Stomach (tissue), 8 donors: ENCODE measurements at regions not wholly inside any gene's neighbourhood (a gene's known extent, or its start where the extent isn't known, plus 50 kb on each side); places are given as distances from the start of the nearest gene placed in this dataset.

ENCODE experiments used
- DNase-seq, 2 donors: peaks; one replicate each; pipeline versions ENCODE4 v3.0.0 to v3.0.0-alpha.2; 2013 to 2019
- H3K27ac ChIP-seq, 5 donors: fragments of 200-600 bp in 4 of 5; sonication (generic) in 4 of 5; one replicate each; pipeline ENCODE4 v1.5.1; 2013 to 2019; ENCODE audit warnings: mild to moderate bottlenecking in 1 of 5, moderate library complexity in 1 of 5
- H3K27me3 ChIP-seq, 3 donors: fragments of 200-600 bp; sonication (generic); one replicate each; pipeline ENCODE4 v1.5.1; 2017 to 2019; ENCODE audit warnings: mixed run types in 1 of 3
- H3K36me3 ChIP-seq, 4 donors: fragments of 200-600 bp; sonication (generic); 1 replicate in 3 of 4; 2 replicates in 1 of 4; pipeline ENCODE4 v1.5.1; 2016 to 2019
- H3K4me1 ChIP-seq, 4 donors: fragments of 200-600 bp; sonication (generic); one replicate each; pipeline ENCODE4 v1.5.1; 2016 to 2019
- H3K4me3 ChIP-seq, 4 donors: fragments of 200-600 bp; sonication (generic) in 3 of 4; one replicate each; pipeline ENCODE4 v1.5.1; 2016 to 2019; ENCODE audit warnings: mild to moderate bottlenecking in 1 of 4
- H3K9me3 ChIP-seq, 4 donors: fragments of 200-600 bp; sonication (generic); one replicate each; pipeline ENCODE4 v1.5.1; 2016 to 2019
- EP300 ChIP-seq: sonication (generic); formaldehyde crosslinking; IDR thresholded peaks from one replicate; pipeline ENCODE4 v1.6.1; 2017; ENCODE audit warnings: antibody characterized with exemption
- POLR2A ChIP-seq, 4 donors: fragments of 450-650 bp; IDR thresholded peaks; one replicate each; pipeline ENCODE4 v1.6.1; 2016; ENCODE audit warnings: antibody characterized with exemption in 4 of 4, control low read depth in 2 of 4, mild to moderate bottlenecking in 1 of 4, moderate library complexity in 1 of 4
- POLR2AphosphoS5 ChIP-seq, 3 donors: sonication (generic); formaldehyde crosslinking; IDR thresholded peaks; one replicate each; pipeline ENCODE4 v1.6.1; 2016; ENCODE audit warnings: antibody characterized with exemption in 3 of 3
- whole genome bisulfite sequencing, 5 donors: extraction: QIAGEN DNeasy Blood & Tissue Kit in 3 of 5; methylation state at CpG; one replicate each; pipeline versions ENCODE4 v1.1.5 to v1.1.7; 2013 to 2018; 5-methylcytosine and 5-hydroxymethylcytosine counted together
- intact Hi-C: fragments of 100-400 bp; cut with DNase I; formaldehyde crosslinking; loops from one replicate; pipeline ENCODE4 v1.15.1; 2023; ENCODE audit warnings: low total_unique reads
- TF ChIP-seq, protein P1 (sequence below), 7 experiments: fragments of 450-650 bp in 4 of 7; fragments of 200-600 bp in 3 of 7; sonication (generic) in 3 of 7; IDR thresholded peaks; one replicate each; pipeline ENCODE4 v1.5.1; 2016 to 2019; ENCODE audit warnings: antibody characterized with exemption in 7 of 7, control low read depth in 2 of 7, mild to moderate bottlenecking in 1 of 7
- donor health status: healthy with polysubstance abuse.
- donor health status: Bipolar disorder and iron deficiency.
- donor health status: healthy.

DNA sequence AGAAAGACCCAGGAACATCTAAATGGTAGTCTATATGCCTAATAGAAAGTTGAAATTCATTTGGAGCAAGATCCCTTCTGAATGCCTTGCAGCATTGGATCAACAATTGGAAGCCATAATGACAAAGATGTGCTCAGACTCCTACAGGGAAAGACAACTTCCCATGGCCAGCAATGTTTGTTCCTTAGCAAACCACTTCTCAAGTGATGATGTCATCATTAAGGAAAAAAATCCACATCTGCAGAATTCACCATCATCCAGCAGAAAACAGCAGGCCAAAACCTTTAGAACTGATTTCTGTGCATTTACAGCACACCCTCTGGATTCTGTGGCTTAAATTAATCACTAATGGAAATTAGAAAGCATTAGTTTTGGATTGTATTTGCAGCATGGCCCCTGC, 82.4 kb upstream of the ZIC3 start:
- intact Hi-C loops: no loop called here
- TF ChIP-seq, protein P1, sequence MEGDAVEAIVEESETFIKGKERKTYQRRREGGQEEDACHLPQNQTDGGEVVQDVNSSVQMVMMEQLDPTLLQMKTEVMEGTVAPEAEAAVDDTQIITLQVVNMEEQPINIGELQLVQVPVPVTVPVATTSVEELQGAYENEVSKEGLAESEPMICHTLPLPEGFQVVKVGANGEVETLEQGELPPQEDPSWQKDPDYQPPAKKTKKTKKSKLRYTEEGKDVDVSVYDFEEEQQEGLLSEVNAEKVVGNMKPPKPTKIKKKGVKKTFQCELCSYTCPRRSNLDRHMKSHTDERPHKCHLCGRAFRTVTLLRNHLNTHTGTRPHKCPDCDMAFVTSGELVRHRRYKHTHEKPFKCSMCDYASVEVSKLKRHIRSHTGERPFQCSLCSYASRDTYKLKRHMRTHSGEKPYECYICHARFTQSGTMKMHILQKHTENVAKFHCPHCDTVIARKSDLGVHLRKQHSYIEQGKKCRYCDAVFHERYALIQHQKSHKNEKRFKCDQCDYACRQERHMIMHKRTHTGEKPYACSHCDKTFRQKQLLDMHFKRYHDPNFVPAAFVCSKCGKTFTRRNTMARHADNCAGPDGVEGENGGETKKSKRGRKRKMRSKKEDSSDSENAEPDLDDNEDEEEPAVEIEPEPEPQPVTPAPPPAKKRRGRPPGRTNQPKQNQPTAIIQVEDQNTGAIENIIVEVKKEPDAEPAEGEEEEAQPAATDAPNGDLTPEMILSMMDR (IDR thresholded peaks at IDR 0.05): no peak
- TF ChIP-seq POLR2AphosphoS5 (IDR thresholded peaks at IDR 0.05): no peak
- TF ChIP-seq POLR2A (IDR thresholded peaks at IDR 0.05): no peak
- TF ChIP-seq EP300: no peak
- Histone ChIP-seq H3K27me3 (no peaks in the 10 kb centered on the region), H3K4me1 (no peaks in the 10 kb centered on the region), H3K4me3 (no peak overlapping the region), H3K27ac (no peak overlapping the region), H3K9me3 (no peaks in the 10 kb centered on the region), H3K36me3 (no peaks in the 10 kb centered on the region)
- DNase-seq: no peak

DNA sequence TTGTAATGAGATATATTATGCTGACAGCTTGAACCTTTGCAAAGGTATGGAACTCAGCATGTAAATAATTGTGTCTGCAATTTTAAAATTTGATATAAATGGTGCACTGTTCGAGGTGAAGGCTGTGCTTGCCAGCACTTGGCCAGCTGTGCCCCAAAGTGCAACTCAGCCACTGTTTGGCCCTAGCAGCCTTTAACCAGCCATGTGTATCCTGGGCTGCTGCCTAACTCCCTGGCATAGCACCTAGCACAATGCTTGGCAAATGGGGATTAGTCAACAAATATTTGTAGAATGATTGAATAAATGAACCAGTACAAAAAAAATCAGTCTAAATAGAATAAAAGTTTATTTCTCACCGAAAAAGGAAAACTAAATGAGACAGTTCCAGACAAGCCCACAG, 83.8 kb upstream of the ZIC3 start:
- Histone ChIP-seq H3K36me3 (no peaks in the 10 kb centered on the region), H3K9me3 (no peaks in the 10 kb centered on the region), H3K27me3 (no peaks in the 10 kb centered on the region), H3K27ac (no peak overlapping the region), H3K4me1 (no peaks in the 10 kb centered on the region), H3K4me3 (no peak overlapping the region)
- WGBS, 5 donors: 21 to 64% (median 37%) methylated on average over 1 to 2 of the region's 2 CpGs
- DNase-seq: no peak
- TF ChIP-seq POLR2A (IDR thresholded peaks at IDR 0.05) (no peak), EP300 (no peak), POLR2AphosphoS5 (IDR thresholded peaks at IDR 0.05) (no peak)
- TF ChIP-seq, protein P1 (IDR thresholded peaks at IDR 0.05): no peak
- intact Hi-C loops: no loop called here

DNA sequence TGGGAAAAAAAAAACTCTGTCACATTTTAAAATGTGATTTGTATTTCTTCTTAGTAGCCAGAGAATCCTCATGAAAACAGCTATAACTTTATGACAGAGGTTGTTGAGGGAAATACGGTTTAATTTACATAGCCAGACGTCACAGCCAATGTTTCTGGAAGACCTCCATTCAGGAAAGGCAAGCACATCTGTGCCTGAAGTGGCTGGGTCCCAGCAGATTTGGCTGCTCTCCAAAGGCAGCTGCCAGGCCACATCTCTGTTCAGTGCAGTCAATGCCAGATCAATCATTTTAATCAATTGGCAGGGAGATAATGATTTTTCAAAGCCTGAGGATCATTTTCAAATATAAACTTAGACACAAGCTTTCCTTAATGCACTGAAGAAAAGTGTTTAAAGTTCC, 86.5 kb upstream of the ZIC3 start:
- intact Hi-C loops: no loop called here
- WGBS, 5 donors: 2 to 11% (median 9%) methylated on average over 2 of the region's 2 CpGs
- peak in 1 of 2 donors; percentile 1 for DNase-seq
- Histone ChIP-seq H3K36me3 (no peaks in the 10 kb centered on the region), H3K27me3 (no peaks in the 10 kb centered on the region), H3K4me1 (no peaks in the 10 kb centered on the region), H3K27ac (no peak overlapping the region), H3K4me3 (no peak overlapping the region), H3K9me3 (no peaks in the 10 kb centered on the region)
- TF ChIP-seq POLR2AphosphoS5 (IDR thresholded peaks at IDR 0.05) (no peak), POLR2A (IDR thresholded peaks at IDR 0.05) (no peak), EP300 (no peak)
- TF ChIP-seq, protein P1 (IDR thresholded peaks at IDR 0.05): no peak

DNA sequence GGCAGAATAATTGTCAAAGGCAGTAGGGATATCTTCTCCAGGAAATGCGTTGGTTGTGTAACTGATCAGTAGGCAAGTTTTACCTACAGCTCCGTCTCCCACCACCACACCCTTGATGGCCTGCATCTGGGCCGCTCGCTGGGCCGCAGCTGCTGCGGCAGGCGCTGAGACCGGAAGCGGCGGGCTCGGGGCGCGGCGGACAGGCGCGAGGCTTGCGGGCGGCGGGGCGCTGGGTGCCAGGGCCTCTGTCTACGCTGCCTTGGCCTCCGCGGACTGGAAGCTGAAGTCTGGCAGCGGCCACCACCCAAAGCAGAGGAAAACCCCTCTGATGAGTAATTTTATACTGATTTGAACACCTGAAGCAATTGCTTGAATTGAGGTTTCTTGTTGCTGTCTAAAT, 124.2 kb upstream of the ZIC3 start:
- WGBS, 5 donors: 72 to 88% (median 84%) methylated on average over 17 to 24 of the region's 24 CpGs
- no peak for DNase-seq
- Histone ChIP-seq H3K36me3 (no peaks in the 10 kb centered on the region), H3K4me3 (no peak overlapping the region), H3K9me3 (peaks cover 0 to 8% (median 3%) of the 10 kb centered on the region in 4 donors), H3K27ac (no peak overlapping the region), H3K27me3 (no peaks in the 10 kb centered on the region), H3K4me1 (no peaks in the 10 kb centered on the region)
- intact Hi-C loops: no loop called here
- TF ChIP-seq, protein P1 (IDR thresholded peaks at IDR 0.05): no peak
- TF ChIP-seq EP300 (no peak), POLR2AphosphoS5 (IDR thresholded peaks at IDR 0.05) (no peak), POLR2A (IDR thresholded peaks at IDR 0.05) (no peak)
